AG09319 (cell line): ENCODE measurements at regions not wholly inside any gene's neighbourhood (a gene's known extent, or its start where the extent isn't known, plus 50 kb on each side); places are given as distances from the start of the nearest gene placed in this dataset.

Source experiments
- DNase-seq: peaks from one replicate; pipeline ENCODE4 v3.0.0-alpha.2; 2010; ENCODE audit warnings: low read depth; ENCODE audit errors: extremely low read depth
- CTCF ChIP-seq: IDR thresholded peaks from 2 replicates; pipeline ENCODE4 v1.5.1; 2011; ENCODE audit warnings: low read depth, mild to moderate bottlenecking, inconsistent platforms, low read length, moderate library complexity

- no peak for TF ChIP-seq CTCF
- DNase-seq: no peak
These were observed 1046.5 kb downstream of the FAT4 start for GRCh38 chr4:126361287-126361686.

DNA sequence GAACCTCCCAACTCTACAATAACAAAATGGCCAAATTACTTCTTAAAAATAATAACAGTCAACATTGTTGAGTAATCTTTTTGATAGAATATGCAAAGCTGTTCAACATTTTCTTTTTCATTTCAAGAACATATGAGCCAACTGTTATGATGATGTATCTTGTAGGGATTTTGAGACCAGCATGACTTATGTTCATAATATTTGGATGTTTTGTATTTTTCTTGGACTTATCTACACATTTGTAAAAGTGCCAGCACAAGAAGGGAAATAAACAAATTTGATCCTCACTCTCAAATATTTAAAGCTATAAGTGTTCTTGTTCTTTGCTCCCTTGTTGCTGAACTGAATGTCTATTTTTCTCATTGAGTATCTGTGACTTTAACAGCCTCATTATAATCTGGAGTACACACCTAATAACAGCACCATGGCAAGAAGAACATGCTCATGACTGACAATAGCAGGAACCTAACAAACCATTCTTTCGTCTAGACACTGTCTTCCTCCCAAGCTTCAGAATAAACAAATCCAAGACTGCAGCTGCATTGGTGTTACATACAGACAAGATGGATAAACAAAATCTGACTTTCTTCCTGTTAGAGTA lies 1049.7 kb downstream of the FAT4 start:
- no peak for DNase-seq
- no peak for TF ChIP-seq CTCF

- no peak for TF ChIP-seq CTCF
- no peak for DNase-seq
These were observed 1054.3 kb downstream of the FAT4 start for GRCh38 chr4:126369076-126369475.

DNA sequence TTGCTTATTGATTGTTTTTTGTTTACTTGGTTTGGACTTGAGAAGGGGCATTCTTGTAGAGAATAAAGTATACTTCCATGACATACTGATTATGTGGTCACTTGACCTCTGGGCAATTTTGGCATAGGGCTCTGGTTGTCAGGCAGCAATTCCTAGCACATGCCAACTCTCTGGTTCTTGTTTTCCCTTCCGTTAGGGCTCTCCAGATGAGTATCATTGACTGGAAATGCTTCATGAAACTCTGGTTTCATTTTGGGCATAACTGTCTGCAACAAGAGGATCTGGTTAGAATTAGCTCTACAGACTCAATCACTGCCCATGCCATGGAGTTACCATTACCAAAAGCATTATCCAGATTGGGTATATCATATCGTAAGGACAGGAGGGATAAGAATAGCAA lies 1057.9 kb downstream of the FAT4 start:
- TF ChIP-seq CTCF: no peak
- DNase-seq: no peak

DNA sequence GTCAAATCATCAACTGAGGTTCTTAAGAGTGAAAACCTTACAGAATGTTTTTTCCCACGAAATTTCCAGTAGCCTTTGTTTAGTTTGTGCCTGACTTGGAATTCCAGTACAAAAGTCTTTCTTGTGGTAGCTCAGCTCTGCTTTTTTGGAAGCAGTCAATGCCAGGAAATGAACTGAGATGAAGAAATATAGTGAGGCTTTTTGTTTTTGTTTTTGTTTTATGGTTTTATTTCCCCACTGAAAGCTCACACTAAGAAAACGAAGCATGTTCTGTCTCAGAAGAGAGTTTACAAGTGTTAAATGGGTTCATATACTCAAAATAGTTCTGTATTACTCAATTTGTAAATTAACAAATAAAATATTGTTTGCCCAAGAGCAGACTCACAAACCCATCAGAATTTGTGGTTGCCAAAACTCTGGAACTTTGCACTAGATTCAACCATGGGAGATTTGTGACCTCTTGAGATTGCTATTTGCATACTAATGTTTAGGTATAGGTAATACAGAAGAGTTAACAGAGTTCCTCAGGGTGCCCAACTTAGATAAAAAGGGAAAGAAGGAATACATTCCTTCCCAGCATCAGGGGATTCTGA lies 1060.8 kb downstream of the FAT4 start:
- TF ChIP-seq CTCF: no peak
- DNase-seq: no peak

DNA sequence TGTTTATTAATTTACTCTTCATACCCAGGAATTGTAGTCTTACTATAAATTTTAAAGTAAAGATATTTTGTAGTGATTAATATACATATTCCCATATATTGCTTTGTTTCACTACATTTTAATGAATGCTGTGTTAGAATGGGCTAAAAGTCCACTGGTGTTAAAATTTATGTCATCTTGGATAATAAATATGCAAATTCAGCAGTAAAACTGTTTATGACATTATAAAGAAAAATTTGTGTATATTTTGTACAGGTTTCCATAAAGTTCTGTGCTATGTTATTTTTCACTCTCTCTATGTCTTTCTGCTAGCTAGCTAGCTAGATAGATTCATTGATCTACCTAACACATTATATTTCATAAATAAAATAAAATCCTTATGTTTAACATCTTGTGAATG lies 1071.2 kb downstream of the FAT4 start:
- no peak for TF ChIP-seq CTCF

DNA sequence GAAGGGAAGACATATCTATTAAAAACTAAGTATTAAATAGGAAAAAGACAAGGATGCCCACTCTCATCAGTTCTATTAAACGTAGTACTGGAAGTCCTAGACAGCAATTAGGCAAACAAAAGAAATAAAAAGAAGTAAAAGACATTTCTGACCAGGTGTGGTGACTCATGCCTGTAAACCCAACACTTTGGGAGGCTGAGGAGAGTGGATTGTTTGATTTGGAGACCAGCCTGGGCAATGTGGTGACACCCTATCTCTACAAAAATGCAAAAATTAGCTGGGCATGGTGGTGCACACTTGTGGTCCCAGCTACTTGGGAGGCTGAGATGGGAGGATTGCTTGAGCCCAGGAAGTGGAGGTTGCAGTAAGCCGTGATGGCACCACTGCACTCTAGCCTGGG lies 1071.8 kb downstream of the FAT4 start:
- TF ChIP-seq CTCF: no peak
- no peak for DNase-seq

More for the DNA sequence above, 1071.2 kb downstream of the FAT4 start:
- no peak for DNase-seq
